ENCODE measurements at regions not wholly inside any gene's neighbourhood (a gene's known extent, or its start where the extent isn't known, plus 50 kb on each side); places are given as distances from the start of the nearest gene placed in this dataset.

GRCh38 chr1:96580920-96581319 lies 140.7 kb upstream of the PTBP2 start:
- H3K79me2 ChIP-seq (ENCODE audit: insufficient read depth, low read length), result no peaks in the 10 kb centered on the region
- H2AFZ ChIP-seq (ENCODE audit: low read length), result no peak overlapping the region
- no peaks in the 10 kb centered on the region for H3K4me1 ChIP-seq (ENCODE audit: insufficient read depth, low read length)
- H3K27ac ChIP-seq (ENCODE audit: low read depth, low read length), result no peak overlapping the region
- H3K36me3 ChIP-seq (ENCODE audit: insufficient read depth, low read length), result no peaks in the 10 kb centered on the region
- DNase-seq (ENCODE audit: insufficient read length, low spot score, missing footprints), result no peak
- no peaks in the 10 kb centered on the region for H4K20me1 ChIP-seq (ENCODE audit: insufficient read depth, low read length)
- H3K9me3 ChIP-seq (ENCODE audit: low read depth, low read length), result no peaks in the 10 kb centered on the region
- no peak for TF ChIP-seq CTCF (IDR thresholded peaks at IDR 0.05; ENCODE audit: extremely low read depth, low read depth, low read length)
- no peak overlapping the region for H3K4me2 ChIP-seq (ENCODE audit: insufficient read depth, low read length)
- no peaks in the 10 kb centered on the region for H3K27me3 ChIP-seq (ENCODE audit: insufficient read depth, low read length)
- no peak overlapping the region for H3K4me3 ChIP-seq (ENCODE audit: insufficient read depth, low read length)

- no peak overlapping the region for H3K27ac ChIP-seq (ENCODE audit: low read depth, low read length)
- DNase-seq (ENCODE audit: insufficient read length, low spot score, missing footprints), result no peak
- no peak overlapping the region for H3K4me3 ChIP-seq (ENCODE audit: insufficient read depth, low read length)
- no peaks in the 10 kb centered on the region for H3K27me3 ChIP-seq (ENCODE audit: insufficient read depth, low read length)
- no peaks in the 10 kb centered on the region for H3K36me3 ChIP-seq (ENCODE audit: insufficient read depth, low read length)
- no peaks in the 10 kb centered on the region for H4K20me1 ChIP-seq (ENCODE audit: insufficient read depth, low read length)
- peak overlapping the region; percentile 41 for H2AFZ ChIP-seq (ENCODE audit: low read length)
- TF ChIP-seq CTCF (IDR thresholded peaks at IDR 0.05; ENCODE audit: extremely low read depth, low read depth, low read length), result no peak
- H3K9me3 ChIP-seq (ENCODE audit: low read depth, low read length), result no peaks in the 10 kb centered on the region
- no peak overlapping the region for H3K4me2 ChIP-seq (ENCODE audit: insufficient read depth, low read length)
- no peaks in the 10 kb centered on the region for H3K79me2 ChIP-seq (ENCODE audit: insufficient read depth, low read length)
- H3K4me1 ChIP-seq (ENCODE audit: insufficient read depth, low read length), result no peaks in the 10 kb centered on the region
Observed at GRCh38 chr1:96581772-96582171, 139.8 kb upstream of the PTBP2 start.

GRCh38 chr1:96583903-96584302 lies 137.7 kb upstream of the PTBP2 start:
- H3K4me2 ChIP-seq (ENCODE audit: insufficient read depth, low read length), result no peak overlapping the region
- no peak overlapping the region for H3K27ac ChIP-seq (ENCODE audit: low read depth, low read length)
- H3K4me1 ChIP-seq (ENCODE audit: insufficient read depth, low read length), result no peaks in the 10 kb centered on the region
- H4K20me1 ChIP-seq (ENCODE audit: insufficient read depth, low read length), result no peaks in the 10 kb centered on the region
- no peak overlapping the region for H2AFZ ChIP-seq (ENCODE audit: low read length)
- H3K9me3 ChIP-seq (ENCODE audit: low read depth, low read length), result no peaks in the 10 kb centered on the region
- H3K36me3 ChIP-seq (ENCODE audit: insufficient read depth, low read length), result no peaks in the 10 kb centered on the region
- no peaks in the 10 kb centered on the region for H3K27me3 ChIP-seq (ENCODE audit: insufficient read depth, low read length)
- TF ChIP-seq CTCF (IDR thresholded peaks at IDR 0.05; ENCODE audit: extremely low read depth, low read depth, low read length), result no peak
- H3K4me3 ChIP-seq (ENCODE audit: insufficient read depth, low read length), result no peak overlapping the region
- H3K79me2 ChIP-seq (ENCODE audit: insufficient read depth, low read length), result no peaks in the 10 kb centered on the region
- DNase-seq (ENCODE audit: insufficient read length, low spot score, missing footprints), result no peak

GRCh38 chr1:96587222-96587621 lies 134.4 kb upstream of the PTBP2 start:
- no peak overlapping the region for H2AFZ ChIP-seq (ENCODE audit: low read length)
- H3K79me2 ChIP-seq (ENCODE audit: insufficient read depth, low read length), result no peaks in the 10 kb centered on the region
- no peak overlapping the region for H3K27ac ChIP-seq (ENCODE audit: low read depth, low read length)
- H3K4me2 ChIP-seq (ENCODE audit: insufficient read depth, low read length), result no peak overlapping the region
- no peak for TF ChIP-seq CTCF (IDR thresholded peaks at IDR 0.05; ENCODE audit: extremely low read depth, low read depth, low read length)
- no peaks in the 10 kb centered on the region for H4K20me1 ChIP-seq (ENCODE audit: insufficient read depth, low read length)
- no peaks in the 10 kb centered on the region for H3K4me1 ChIP-seq (ENCODE audit: insufficient read depth, low read length)
- no peaks in the 10 kb centered on the region for H3K9me3 ChIP-seq (ENCODE audit: low read depth, low read length)
- no peaks in the 10 kb centered on the region for H3K27me3 ChIP-seq (ENCODE audit: insufficient read depth, low read length)
- DNase-seq (ENCODE audit: insufficient read length, low spot score, missing footprints), result peak; percentile 8
- no peaks in the 10 kb centered on the region for H3K36me3 ChIP-seq (ENCODE audit: insufficient read depth, low read length)
- no peak overlapping the region for H3K4me3 ChIP-seq (ENCODE audit: insufficient read depth, low read length)
